ENCODE measurements at regions not wholly inside any gene's neighbourhood (a gene's known extent, or its start where the extent isn't known, plus 50 kb on each side); places are given as distances from the start of the nearest gene placed in this dataset.

- Histone ChIP-seq H3K36me3 (ENCODE audit: control insufficient read depth in 2 of 2, extremely low read depth in 1 of 2, insufficient read depth in 2 of 2, low read length in 2 of 2) (no peaks in the 10 kb centered on the region), H4K20me1 (ENCODE audit: control insufficient read depth, extremely low read depth, insufficient read depth, low read length) (no peaks in the 10 kb centered on the region), H3K27ac (ENCODE audit: control insufficient read depth, insufficient read depth, low read length) (no peak overlapping the region), H3K9ac (ENCODE audit: control insufficient read depth, extremely low read depth, insufficient read depth, low read length) (no peak overlapping the region), H3K4me3 (ENCODE audit: control insufficient read depth in 2 of 3, extremely low read depth in 1 of 3, insufficient read depth in 2 of 3, low read depth in 1 of 3, low read length in 3 of 3) (no peak overlapping the region), H3K79me2 (ENCODE audit: control insufficient read depth, insufficient read depth, low read length) (no peaks in the 10 kb centered on the region), H3K27me3 (ENCODE audit: control insufficient read depth, extremely low read depth, insufficient read depth, low read length) (no peaks in the 10 kb centered on the region), H3K9me1 (ENCODE audit: control insufficient read depth, extremely low read depth, insufficient read depth, low read length) (no peaks in the 10 kb centered on the region), H2AFZ (ENCODE audit: control insufficient read depth, low read length) (no peak overlapping the region), H3K9me3 (ENCODE audit: control insufficient read depth, low read depth, low read length) (no peaks in the 10 kb centered on the region), H3K4me2 (ENCODE audit: control insufficient read depth, extremely low read depth, insufficient read depth, low read depth, low read length) (no peak overlapping the region), H3K4me1 (ENCODE audit: control insufficient read depth, extremely low read depth, insufficient read depth, low read length) (peaks cover 29% of the 10 kb centered on the region)
- dilution Hi-C loops (cut with MboI; ENCODE audit: extremely low pct_ligation_motif_present, low sequenced_read_pairs), result no loop called here
- FAIRE-seq (no peak), DNase-seq (ENCODE audit: low read depth, low spot score) (no peak)
- TF ChIP-seq EZH2 (IDR thresholded peaks at IDR 0.05; ENCODE audit: low read length) (no peak), CTCF (optimal IDR thresholded peaks at IDR 0.05 in 1 of 3, IDR thresholded peaks at IDR 0.05 in 1 of 3, conservative IDR thresholded peaks at IDR 0.05 in 1 of 3; ENCODE audit: extremely low read depth in 1 of 3, insufficient read depth in 2 of 3, low read length in 3 of 3) (no peak)
Measured at GRCh38 chr16:85164431-85164830, 52.2 kb upstream of the CIBAR2 start.

- FAIRE-seq (peak; percentile 85), DNase-seq (ENCODE audit: low read depth, low spot score) (no peak)
- H3K36me3 ChIP-seq (ENCODE audit: control insufficient read depth in 2 of 2, extremely low read depth in 1 of 2, insufficient read depth in 2 of 2, low read length in 2 of 2), result no peaks in the 10 kb centered on the region
- H3K9me1 ChIP-seq (ENCODE audit: control insufficient read depth, extremely low read depth, insufficient read depth, low read length), result no peaks in the 10 kb centered on the region
- H4K20me1 ChIP-seq (ENCODE audit: control insufficient read depth, extremely low read depth, insufficient read depth, low read length), result no peaks in the 10 kb centered on the region
- H2AFZ ChIP-seq (ENCODE audit: control insufficient read depth, low read length), result peak overlapping the region; percentile 53
- no peaks in the 10 kb centered on the region for H3K9me3 ChIP-seq (ENCODE audit: control insufficient read depth, low read depth, low read length)
- H3K27ac ChIP-seq (ENCODE audit: control insufficient read depth, insufficient read depth, low read length), result no peak overlapping the region
- no peaks in the 10 kb centered on the region for H3K27me3 ChIP-seq (ENCODE audit: control insufficient read depth, extremely low read depth, insufficient read depth, low read length)
- H3K79me2 ChIP-seq (ENCODE audit: control insufficient read depth, insufficient read depth, low read length), result no peaks in the 10 kb centered on the region
- H3K4me2 ChIP-seq (ENCODE audit: control insufficient read depth, extremely low read depth, insufficient read depth, low read depth, low read length), result peak overlapping the region; percentile 57
- no peak overlapping the region for H3K4me3 ChIP-seq (ENCODE audit: control insufficient read depth in 2 of 3, extremely low read depth in 1 of 3, insufficient read depth in 2 of 3, low read depth in 1 of 3, low read length in 3 of 3)
- H3K9ac ChIP-seq (ENCODE audit: control insufficient read depth, extremely low read depth, insufficient read depth, low read length), result no peak overlapping the region
- dilution Hi-C loops (cut with MboI; ENCODE audit: extremely low pct_ligation_motif_present, low sequenced_read_pairs), result no loop called here
- TF ChIP-seq EZH2 (IDR thresholded peaks at IDR 0.05; ENCODE audit: low read length) (no peak), CTCF (optimal IDR thresholded peaks at IDR 0.05 in 1 of 3, IDR thresholded peaks at IDR 0.05 in 1 of 3, conservative IDR thresholded peaks at IDR 0.05 in 1 of 3; ENCODE audit: extremely low read depth in 1 of 3, insufficient read depth in 2 of 3, low read length in 3 of 3) (no peak)
- H3K4me1 ChIP-seq (ENCODE audit: control insufficient read depth, extremely low read depth, insufficient read depth, low read length), result peaks cover 29% of the 10 kb centered on the region
Measured at GRCh38 chr16:85164838-85165516, 52.7 kb upstream of the CIBAR2 start.
